ENCODE measurements at regions not wholly inside any gene's neighbourhood (a gene's known extent, or its start where the extent isn't known, plus 50 kb on each side); places are given as distances from the start of the nearest gene placed in this dataset.

GRCh38 chr7:55278321-55278720 lies 86.8 kb upstream of the LANCL2 start:
- no peak for TF ChIP-seq CTCF (IDR thresholded peaks at IDR 0.05; ENCODE audit: unreplicated experiment)
- peaks cover 6% of the 10 kb centered on the region for H3K27me3 Mint-ChIP-seq
- H3K4me3 Mint-ChIP-seq (ENCODE audit: low read depth), result no peak overlapping the region
- H3K4me1 Mint-ChIP-seq (ENCODE audit: low read depth), result no peaks in the 10 kb centered on the region
- no peaks in the 10 kb centered on the region for H3K9me3 Mint-ChIP-seq (ENCODE audit: low read depth)
- no peak overlapping the region for H3K27ac Mint-ChIP-seq
- no peak for DNase-seq (ENCODE audit: low spot score, unreplicated experiment)
- H3K36me3 Mint-ChIP-seq (ENCODE audit: insufficient read depth), result no peaks in the 10 kb centered on the region

GRCh38 chr7:55279080-55279845 lies 85.9 kb upstream of the LANCL2 start:
- Mint-ChIP-seq H3K4me3 (ENCODE audit: low read depth) (no peak overlapping the region), H3K27ac (no peak overlapping the region), H3K36me3 (ENCODE audit: insufficient read depth) (no peaks in the 10 kb centered on the region), H3K27me3 (peaks cover 6% of the 10 kb centered on the region), H3K4me1 (ENCODE audit: low read depth) (no peaks in the 10 kb centered on the region), H3K9me3 (ENCODE audit: low read depth) (no peaks in the 10 kb centered on the region)
- no peak for TF ChIP-seq CTCF (IDR thresholded peaks at IDR 0.05; ENCODE audit: unreplicated experiment)
- DNase-seq (ENCODE audit: low spot score, unreplicated experiment), result no peak

GRCh38 chr7:55280031-55280454 lies 85.1 kb upstream of the LANCL2 start:
- DNase-seq (ENCODE audit: low spot score, unreplicated experiment), result peak; percentile 50
- H3K4me3 Mint-ChIP-seq (ENCODE audit: low read depth), result no peak overlapping the region
- no peak overlapping the region for H3K27ac Mint-ChIP-seq
- H3K36me3 Mint-ChIP-seq (ENCODE audit: insufficient read depth), result no peaks in the 10 kb centered on the region
- H3K9me3 Mint-ChIP-seq (ENCODE audit: low read depth), result no peaks in the 10 kb centered on the region
- peak; percentile 70 for TF ChIP-seq CTCF (IDR thresholded peaks at IDR 0.05; ENCODE audit: unreplicated experiment)
- H3K4me1 Mint-ChIP-seq (ENCODE audit: low read depth), result no peaks in the 10 kb centered on the region
- H3K27me3 Mint-ChIP-seq, result no peaks in the 10 kb centered on the region

GRCh38 chr7:55285665-55286064 lies 79.5 kb upstream of the LANCL2 start:
- DNase-seq (ENCODE audit: low spot score, unreplicated experiment), result no peak
- Mint-ChIP-seq H3K4me1 (ENCODE audit: low read depth) (no peaks in the 10 kb centered on the region), H3K27me3 (peaks cover 7% of the 10 kb centered on the region), H3K36me3 (ENCODE audit: insufficient read depth) (no peaks in the 10 kb centered on the region), H3K27ac (no peak overlapping the region), H3K9me3 (ENCODE audit: low read depth) (no peaks in the 10 kb centered on the region), H3K4me3 (ENCODE audit: low read depth) (no peak overlapping the region)
- no peak for TF ChIP-seq CTCF (IDR thresholded peaks at IDR 0.05; ENCODE audit: unreplicated experiment)

GRCh38 chr7:55286666-55287065 lies 78.5 kb upstream of the LANCL2 start:
- no peak for TF ChIP-seq CTCF (IDR thresholded peaks at IDR 0.05; ENCODE audit: unreplicated experiment)
- no peaks in the 10 kb centered on the region for H3K36me3 Mint-ChIP-seq (ENCODE audit: insufficient read depth)
- no peak overlapping the region for H3K4me3 Mint-ChIP-seq (ENCODE audit: low read depth)
- H3K27ac Mint-ChIP-seq, result no peak overlapping the region
- no peaks in the 10 kb centered on the region for H3K4me1 Mint-ChIP-seq (ENCODE audit: low read depth)
- no peak for DNase-seq (ENCODE audit: low spot score, unreplicated experiment)
- H3K9me3 Mint-ChIP-seq (ENCODE audit: low read depth), result no peaks in the 10 kb centered on the region
- peaks cover 7% of the 10 kb centered on the region for H3K27me3 Mint-ChIP-seq

Data from progenitor cell of endocrine pancreas (in vitro differentiated cells).